Transverse colon (tissue), 4 donors: ENCODE measurements at regions not wholly inside any gene's neighbourhood (a gene's known extent, or its start where the extent isn't known, plus 50 kb on each side); places are given as distances from the start of the nearest gene placed in this dataset.

Experiments used
- EP300 ChIP-seq: sonication (generic); formaldehyde crosslinking; IDR thresholded peaks from one replicate; pipeline ENCODE4 v1.6.1; 2017; ENCODE audit warnings: antibody characterized with exemption, low read depth
- POLR2A ChIP-seq: fragments of 450-650 bp; IDR thresholded peaks from one replicate; pipeline ENCODE4 v1.6.1; 2016; ENCODE audit warnings: antibody characterized with exemption, mild to moderate bottlenecking, moderate library complexity
- POLR2AphosphoS5 ChIP-seq, 3 donors: sonication (generic); formaldehyde crosslinking; IDR thresholded peaks; one replicate each; pipeline ENCODE4 v1.6.1; 2016; ENCODE audit warnings: antibody characterized with exemption in 3 of 3
- TF ChIP-seq, protein P1 (sequence below), 5 experiments: fragments of 200-600 bp in 3 of 5; fragments of 450-650 bp in 2 of 5; sonication (generic) in 3 of 5; IDR thresholded peaks; 1 replicate in 2 of 5; 2 replicates in 3 of 5; pipeline ENCODE4 v1.5.1; 2016 to 2017; ENCODE audit warnings: antibody characterized with exemption in 5 of 5, inconsistent platforms in 3 of 5, mild to moderate bottlenecking in 2 of 5, moderate library complexity in 1 of 5

DNA sequence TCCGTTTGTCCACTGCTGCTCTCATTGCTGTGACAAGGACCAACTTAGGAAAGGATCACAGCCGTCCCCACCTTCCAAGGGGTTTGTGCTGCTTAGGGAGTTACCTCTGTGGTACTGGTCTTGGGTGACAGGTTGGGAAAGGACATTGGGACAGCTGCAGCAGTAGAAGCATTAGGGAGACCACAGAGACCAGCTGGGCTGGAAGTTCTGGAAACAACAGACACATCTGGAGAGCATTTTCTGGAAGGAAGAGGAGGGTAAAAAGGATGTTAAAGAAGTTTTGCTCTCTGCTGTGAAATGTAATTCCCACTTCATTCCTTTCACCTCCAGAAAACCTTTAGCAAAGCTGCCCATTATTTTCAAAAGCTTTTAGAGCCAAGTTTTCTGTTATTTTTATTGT, 304.2 kb downstream of the LRFN2 start:
- TF ChIP-seq, protein P1, sequence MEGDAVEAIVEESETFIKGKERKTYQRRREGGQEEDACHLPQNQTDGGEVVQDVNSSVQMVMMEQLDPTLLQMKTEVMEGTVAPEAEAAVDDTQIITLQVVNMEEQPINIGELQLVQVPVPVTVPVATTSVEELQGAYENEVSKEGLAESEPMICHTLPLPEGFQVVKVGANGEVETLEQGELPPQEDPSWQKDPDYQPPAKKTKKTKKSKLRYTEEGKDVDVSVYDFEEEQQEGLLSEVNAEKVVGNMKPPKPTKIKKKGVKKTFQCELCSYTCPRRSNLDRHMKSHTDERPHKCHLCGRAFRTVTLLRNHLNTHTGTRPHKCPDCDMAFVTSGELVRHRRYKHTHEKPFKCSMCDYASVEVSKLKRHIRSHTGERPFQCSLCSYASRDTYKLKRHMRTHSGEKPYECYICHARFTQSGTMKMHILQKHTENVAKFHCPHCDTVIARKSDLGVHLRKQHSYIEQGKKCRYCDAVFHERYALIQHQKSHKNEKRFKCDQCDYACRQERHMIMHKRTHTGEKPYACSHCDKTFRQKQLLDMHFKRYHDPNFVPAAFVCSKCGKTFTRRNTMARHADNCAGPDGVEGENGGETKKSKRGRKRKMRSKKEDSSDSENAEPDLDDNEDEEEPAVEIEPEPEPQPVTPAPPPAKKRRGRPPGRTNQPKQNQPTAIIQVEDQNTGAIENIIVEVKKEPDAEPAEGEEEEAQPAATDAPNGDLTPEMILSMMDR (IDR thresholded peaks at IDR 0.05), result no peak
- TF ChIP-seq POLR2A (no peak), POLR2AphosphoS5 (IDR thresholded peaks at IDR 0.05) (no peak), EP300 (no peak)
